Fibroblast of lung (primary cell): ENCODE measurements at regions not wholly inside any gene's neighbourhood (a gene's known extent, or its start where the extent isn't known, plus 50 kb on each side); places are given as distances from the start of the nearest gene placed in this dataset.

Source experiments
- DNase-seq, 2 donors: peaks; one replicate each; pipeline versions ENCODE4 v3.0.0 to v3.0.0-alpha.2; 2010; ENCODE audit warnings: low read depth in 2 of 2
- H2AFZ ChIP-seq: 2 replicates; pipeline ENCODE4 v1.5.1; 2012; ENCODE audit warnings: low read length, control low read depth, inconsistent platforms
- H3K27ac ChIP-seq: 2 replicates; pipeline ENCODE4 v1.5.1; 2011; ENCODE audit warnings: low read length, control low read depth; ENCODE audit not compliant: insufficient read depth
- H3K27me3 ChIP-seq: 2 replicates; pipeline ENCODE4 v1.5.1; 2011; ENCODE audit warnings: mild to moderate bottlenecking, low read length; ENCODE audit not compliant: control insufficient read depth, insufficient read depth
- H3K36me3 ChIP-seq: 2 replicates; pipeline ENCODE4 v1.5.1; 2011; ENCODE audit warnings: low read length; ENCODE audit not compliant: control insufficient read depth, insufficient read depth
- H3K4me1 ChIP-seq: 2 replicates; pipeline ENCODE4 v1.5.1; 2011; ENCODE audit warnings: low read length; ENCODE audit not compliant: control insufficient read depth, insufficient read depth; ENCODE audit errors: extremely low read depth
- H3K4me2 ChIP-seq: 2 replicates; pipeline ENCODE4 v1.5.1; 2011; ENCODE audit warnings: low read length, control low read depth; ENCODE audit not compliant: insufficient read depth; ENCODE audit errors: extremely low read depth
- H3K4me3 ChIP-seq, 4 experiments: fragments of 200-600 bp in 1 of 4; sonication (generic) in 1 of 4; replicated peaks in 1 of 4; 2 replicates each; pipeline ENCODE4 v1.5.1; 2011 to 2016; ENCODE audit warnings: low read length in 4 of 4, low read depth in 3 of 4, mild to moderate bottlenecking in 3 of 4, control low read depth in 2 of 4, inconsistent platforms in 1 of 4, mixed read lengths in 1 of 4; ENCODE audit not compliant: insufficient read depth in 1 of 4; ENCODE audit errors: control extremely low read depth in 1 of 4
- H3K79me2 ChIP-seq: 2 replicates; pipeline ENCODE4 v1.5.1; 2012; ENCODE audit warnings: mild to moderate bottlenecking, low read length, inconsistent platforms; ENCODE audit not compliant: control insufficient read depth, insufficient read depth
- H3K9ac ChIP-seq: 2 replicates; pipeline ENCODE4 v1.5.1; 2011; ENCODE audit warnings: mild to moderate bottlenecking, low read length, control low read depth; ENCODE audit not compliant: insufficient read depth
- H3K9me3 ChIP-seq: 2 replicates; pipeline ENCODE4 v1.5.1; 2012; ENCODE audit warnings: low read depth, low read length; ENCODE audit not compliant: control insufficient read depth, insufficient read depth
- H4K20me1 ChIP-seq: 2 replicates; pipeline ENCODE4 v1.5.1; 2011; ENCODE audit warnings: low read length; ENCODE audit not compliant: control insufficient read depth, insufficient read depth; ENCODE audit errors: extremely low read depth
- CTCF ChIP-seq, 2 donors: IDR thresholded peaks in 1 of 2; conservative IDR thresholded peaks in 1 of 2; 1 replicate in 1 of 2; 2 replicates in 1 of 2; pipeline ENCODE4 v1.5.1; 2011 to 2012; ENCODE audit warnings: low read length in 2 of 2, control low read depth in 1 of 2, inconsistent platforms in 1 of 2, low read depth in 1 of 2, mild to moderate bottlenecking in 1 of 2
- EZH2 ChIP-seq: IDR thresholded peaks from 2 replicates; pipeline ENCODE4 v1.5.1; 2012; ENCODE audit warnings: low read length, control low read depth, mild to moderate bottlenecking; ENCODE audit errors: missing control alignments

- H3K4me3 ChIP-seq: no peak overlapping the region
- TF ChIP-seq EZH2 (no peak), CTCF (conservative IDR thresholded peaks at IDR 0.05 in 1 of 2, IDR thresholded peaks at IDR 0.05 in 1 of 2; ENCODE audit: low read depth in 1 of 2, low read length in 2 of 2) (no peak)
- H3K27me3 ChIP-seq: no peaks in the 10 kb centered on the region
- no peaks in the 10 kb centered on the region for H3K4me1 ChIP-seq
- H3K9ac ChIP-seq: no peak overlapping the region
- no peak overlapping the region for H3K27ac ChIP-seq
- no peaks in the 10 kb centered on the region for H4K20me1 ChIP-seq
- no peaks in the 10 kb centered on the region for H3K9me3 ChIP-seq
- H2AFZ ChIP-seq: no peak overlapping the region
- H3K4me2 ChIP-seq: no peak overlapping the region
- no peaks in the 10 kb centered on the region for H3K79me2 ChIP-seq
- no peak for DNase-seq
- H3K36me3 ChIP-seq: no peaks in the 10 kb centered on the region
These were observed 199.5 kb downstream of the FOXD4L6 start for GRCh38 chr9:40928803-40929487.

- Histone ChIP-seq H3K36me3 (no peaks in the 10 kb centered on the region), H3K27me3 (no peaks in the 10 kb centered on the region), H3K4me1 (no peaks in the 10 kb centered on the region), H3K9me3 (no peaks in the 10 kb centered on the region), H4K20me1 (no peaks in the 10 kb centered on the region), H2AFZ (no peak overlapping the region), H3K79me2 (no peaks in the 10 kb centered on the region), H3K4me2 (no peak overlapping the region), H3K9ac (no peak overlapping the region), H3K27ac (no peak overlapping the region), H3K4me3 (no peak overlapping the region)
- no peak for DNase-seq
- no peak for TF ChIP-seq CTCF (conservative IDR thresholded peaks at IDR 0.05 in 1 of 2, IDR thresholded peaks at IDR 0.05 in 1 of 2; ENCODE audit: low read depth in 1 of 2, low read length in 2 of 2)
These were observed 200.4 kb downstream of the FOXD4L6 start for GRCh38 chr9:40927851-40928802.

GRCh38 chr9:40927260-40927631, 201.2 kb downstream of the FOXD4L6 start:
- Histone ChIP-seq H3K36me3 (no peaks in the 10 kb centered on the region), H3K9ac (no peak overlapping the region), H3K79me2 (no peaks in the 10 kb centered on the region), H3K27me3 (no peaks in the 10 kb centered on the region), H3K9me3 (no peaks in the 10 kb centered on the region), H3K4me3 (no peak overlapping the region), H3K27ac (no peak overlapping the region), H2AFZ (no peak overlapping the region), H4K20me1 (no peaks in the 10 kb centered on the region), H3K4me2 (no peak overlapping the region), H3K4me1 (no peaks in the 10 kb centered on the region)
- TF ChIP-seq EZH2: no peak
- TF ChIP-seq CTCF (conservative IDR thresholded peaks at IDR 0.05 in 1 of 2, IDR thresholded peaks at IDR 0.05 in 1 of 2; ENCODE audit: low read depth in 1 of 2, low read length in 2 of 2): no peak
- no peak for DNase-seq
